ENCODE measurements at regions not wholly inside any gene's neighbourhood (a gene's known extent, or its start where the extent isn't known, plus 50 kb on each side); places are given as distances from the start of the nearest gene placed in this dataset.

DNA sequence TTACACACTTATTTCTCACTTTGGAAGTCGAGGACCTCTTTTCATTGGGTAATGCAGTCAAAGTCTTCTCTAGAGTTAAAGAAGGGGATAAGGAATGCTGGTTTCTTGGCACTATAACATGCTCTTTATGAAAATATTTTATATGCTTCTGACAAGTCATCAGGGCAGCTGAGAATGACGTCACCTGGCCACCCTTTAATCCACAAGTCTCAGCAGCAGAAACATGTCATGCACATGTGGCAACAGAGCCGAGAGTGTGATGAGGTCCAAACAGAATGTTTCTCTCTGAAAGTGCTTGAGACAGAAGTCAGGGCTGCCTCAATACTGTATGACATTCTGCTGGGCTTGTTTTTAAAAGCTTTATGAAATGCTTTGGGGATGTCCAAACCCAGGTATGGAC lies 63.5 kb upstream of the C10orf90 start:
- no peak for TF ChIP-seq CTCF (IDR thresholded peaks at IDR 0.05)
- TF ChIP-seq POLR2A (IDR thresholded peaks at IDR 0.05) = no peak
